ENCODE measurements at regions not wholly inside any gene's neighbourhood (a gene's known extent, or its start where the extent isn't known, plus 50 kb on each side); places are given as distances from the start of the nearest gene placed in this dataset.

DNA sequence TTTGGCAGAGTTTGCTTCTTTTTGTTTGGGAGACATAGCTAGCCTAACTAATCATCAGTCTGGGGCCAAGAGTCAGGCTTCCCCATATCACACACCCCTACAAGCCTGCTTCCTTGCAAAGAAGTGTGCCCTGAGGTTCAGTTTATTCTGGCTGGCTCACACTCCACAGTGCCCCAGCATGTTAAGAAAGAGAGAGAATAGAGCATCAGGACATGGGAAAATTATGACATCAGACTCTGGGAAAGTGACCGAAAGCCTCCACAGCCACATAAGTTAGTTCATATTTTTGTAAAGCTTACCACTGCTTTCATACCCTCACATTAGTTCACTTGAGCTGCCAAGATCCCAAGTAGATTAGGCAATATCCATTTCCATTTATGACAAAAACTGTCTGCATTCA lies 63.0 kb upstream of the CFAP161 start (continued):
- TF ChIP-seq, protein P1, sequence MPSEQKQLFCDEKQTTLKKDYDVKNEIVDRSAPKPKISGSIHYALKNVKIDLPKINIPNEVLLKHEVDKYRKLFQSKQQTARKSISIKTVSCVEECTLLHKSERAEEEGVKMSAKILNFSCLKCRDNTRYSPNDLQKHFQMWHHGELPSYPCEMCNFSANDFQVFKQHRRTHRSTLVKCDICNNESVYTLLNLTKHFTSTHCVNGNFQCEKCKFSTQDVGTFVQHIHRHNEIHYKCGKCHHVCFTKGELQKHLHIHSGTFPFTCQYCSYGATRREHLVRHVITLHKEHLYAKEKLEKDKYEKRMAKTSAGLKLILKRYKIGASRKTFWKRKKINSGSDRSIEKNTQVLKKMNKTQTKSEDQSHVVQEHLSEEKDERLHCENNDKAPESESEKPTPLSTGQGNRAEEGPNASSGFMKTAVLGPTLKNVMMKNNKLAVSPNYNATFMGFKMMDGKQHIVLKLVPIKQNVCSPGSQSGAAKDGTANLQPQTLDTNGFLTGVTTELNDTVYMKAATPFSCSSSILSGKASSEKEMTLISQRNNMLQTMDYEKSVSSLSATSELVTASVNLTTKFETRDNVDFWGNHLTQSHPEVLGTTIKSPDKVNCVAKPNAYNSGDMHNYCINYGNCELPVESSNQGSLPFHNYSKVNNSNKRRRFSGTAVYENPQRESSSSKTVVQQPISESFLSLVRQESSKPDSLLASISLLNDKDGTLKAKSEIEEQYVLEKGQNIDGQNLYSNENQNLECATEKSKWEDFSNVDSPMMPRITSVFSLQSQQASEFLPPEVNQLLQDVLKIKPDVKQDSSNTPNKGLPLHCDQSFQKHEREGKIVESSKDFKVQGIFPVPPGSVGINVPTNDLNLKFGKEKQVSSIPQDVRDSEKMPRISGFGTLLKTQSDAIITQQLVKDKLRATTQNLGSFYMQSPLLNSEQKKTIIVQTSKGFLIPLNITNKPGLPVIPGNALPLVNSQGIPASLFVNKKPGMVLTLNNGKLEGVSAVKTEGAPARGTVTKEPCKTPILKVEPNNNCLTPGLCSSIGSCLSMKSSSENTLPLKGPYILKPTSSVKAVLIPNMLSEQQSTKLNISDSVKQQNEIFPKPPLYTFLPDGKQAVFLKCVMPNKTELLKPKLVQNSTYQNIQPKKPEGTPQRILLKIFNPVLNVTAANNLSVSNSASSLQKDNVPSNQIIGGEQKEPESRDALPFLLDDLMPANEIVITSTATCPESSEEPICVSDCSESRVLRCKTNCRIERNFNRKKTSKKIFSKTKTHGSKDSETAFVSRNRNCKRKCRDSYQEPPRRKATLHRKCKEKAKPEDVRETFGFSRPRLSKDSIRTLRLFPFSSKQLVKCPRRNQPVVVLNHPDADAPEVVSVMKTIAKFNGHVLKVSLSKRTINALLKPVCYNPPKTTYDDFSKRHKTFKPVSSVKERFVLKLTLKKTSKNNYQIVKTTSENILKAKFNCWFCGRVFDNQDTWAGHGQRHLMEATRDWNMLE (tag by site-specific recombination; conservative IDR thresholded peaks at IDR 0.05; ENCODE audit: low read depth), result no peak
- TF ChIP-seq, protein P2, sequence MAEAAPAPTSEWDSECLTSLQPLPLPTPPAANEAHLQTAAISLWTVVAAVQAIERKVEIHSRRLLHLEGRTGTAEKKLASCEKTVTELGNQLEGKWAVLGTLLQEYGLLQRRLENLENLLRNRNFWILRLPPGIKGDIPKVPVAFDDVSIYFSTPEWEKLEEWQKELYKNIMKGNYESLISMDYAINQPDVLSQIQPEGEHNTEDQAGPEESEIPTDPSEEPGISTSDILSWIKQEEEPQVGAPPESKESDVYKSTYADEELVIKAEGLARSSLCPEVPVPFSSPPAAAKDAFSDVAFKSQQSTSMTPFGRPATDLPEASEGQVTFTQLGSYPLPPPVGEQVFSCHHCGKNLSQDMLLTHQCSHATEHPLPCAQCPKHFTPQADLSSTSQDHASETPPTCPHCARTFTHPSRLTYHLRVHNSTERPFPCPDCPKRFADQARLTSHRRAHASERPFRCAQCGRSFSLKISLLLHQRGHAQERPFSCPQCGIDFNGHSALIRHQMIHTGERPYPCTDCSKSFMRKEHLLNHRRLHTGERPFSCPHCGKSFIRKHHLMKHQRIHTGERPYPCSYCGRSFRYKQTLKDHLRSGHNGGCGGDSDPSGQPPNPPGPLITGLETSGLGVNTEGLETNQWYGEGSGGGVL (tag by site-specific recombination; IDR thresholded peaks at IDR 0.05), result no peak

DNA sequence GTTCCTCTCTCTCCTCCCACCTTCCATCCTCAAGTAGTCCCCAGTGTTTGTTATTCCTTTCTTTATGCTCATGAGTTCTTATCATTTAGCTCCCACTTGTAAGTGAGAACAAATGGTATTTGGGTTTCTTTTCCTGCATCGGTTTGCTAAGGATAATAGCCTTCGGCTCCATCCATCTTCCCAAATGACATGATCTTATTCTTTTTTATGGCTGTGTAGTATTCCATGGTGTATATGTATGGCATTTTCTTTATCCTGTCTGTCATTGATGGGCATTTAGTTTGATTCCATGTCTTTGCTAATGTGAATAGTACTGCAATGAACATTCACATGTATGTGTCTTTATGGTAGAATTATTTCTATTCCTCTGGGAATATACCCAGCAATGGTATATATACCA lies 62.4 kb upstream of the CFAP161 start:
- TF ChIP-seq, protein P3, sequence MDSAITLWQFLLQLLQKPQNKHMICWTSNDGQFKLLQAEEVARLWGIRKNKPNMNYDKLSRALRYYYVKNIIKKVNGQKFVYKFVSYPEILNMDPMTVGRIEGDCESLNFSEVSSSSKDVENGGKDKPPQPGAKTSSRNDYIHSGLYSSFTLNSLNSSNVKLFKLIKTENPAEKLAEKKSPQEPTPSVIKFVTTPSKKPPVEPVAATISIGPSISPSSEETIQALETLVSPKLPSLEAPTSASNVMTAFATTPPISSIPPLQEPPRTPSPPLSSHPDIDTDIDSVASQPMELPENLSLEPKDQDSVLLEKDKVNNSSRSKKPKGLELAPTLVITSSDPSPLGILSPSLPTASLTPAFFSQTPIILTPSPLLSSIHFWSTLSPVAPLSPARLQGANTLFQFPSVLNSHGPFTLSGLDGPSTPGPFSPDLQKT (IDR thresholded peaks at IDR 0.05; ENCODE audit: borderline replicate concordance, low read depth, low read length), result no peak
- peak; percentile 52; the same call in 1 of the 2 replicates for TF ChIP-seq ZNF146 (tag by site-specific recombination; IDR thresholded peaks at IDR 0.05)
- Histone ChIP-seq H3K4me3 (ENCODE audit: low read depth, low read length) (no peak overlapping the region), H3K4me1 (ENCODE audit: control insufficient read depth, insufficient read depth, low read length) (no peaks in the 10 kb centered on the region), H3K27ac (ENCODE audit: extremely low read depth, low read depth, low read length) (no peak overlapping the region), H3K9me3 (ENCODE audit: control insufficient read depth, insufficient read depth, low read depth, low read length) (no peaks in the 10 kb centered on the region), H3K36me3 (ENCODE audit: control insufficient read depth in 2 of 2, insufficient read depth in 1 of 2, low read length in 2 of 2) (no peaks in the 10 kb centered on the region)
- POLR2A ChIA-PET, result no interaction called here
- CTCF ChIA-PET, result interaction anchor here (0.6 kb wide), 1 partner anchor 618 kb away, joined by 3 read pairs; no protein-coding TSS in a partner anchor

- POLR2A ChIA-PET, result no interaction called here
- TF ChIP-seq ZNF221 (tag by site-specific recombination; IDR thresholded peaks at IDR 0.05; ENCODE audit: borderline replicate concordance) (no peak), ZBTB44 (tag by site-specific recombination; IDR thresholded peaks at IDR 0.05) (no peak), ZNF701 (tag by site-specific recombination; IDR thresholded peaks at IDR 0.05) (no peak), ZNF24 (tag by site-specific recombination; IDR thresholded peaks at IDR 0.05) (no peak), SP7 (tag by site-specific recombination; IDR thresholded peaks at IDR 0.05) (no peak), ZNF707 (tag by site-specific recombination; IDR thresholded peaks at IDR 0.05) (no peak), FEZF1 (tag by site-specific recombination; IDR thresholded peaks at IDR 0.05) (no peak), ZNF747 (tag by site-specific recombination; IDR thresholded peaks at IDR 0.05) (no peak), ZNF621 (tag by site-specific recombination; IDR thresholded peaks at IDR 0.05) (no peak), KLF7 (tag by site-specific recombination; IDR thresholded peaks at IDR 0.05; ENCODE audit: borderline replicate concordance) (no peak), ZNF776 (tag by site-specific recombination; IDR thresholded peaks at IDR 0.05; ENCODE audit: borderline replicate concordance) (no peak), ZNF354C (tag by site-specific recombination; IDR thresholded peaks at IDR 0.05; ENCODE audit: borderline replicate concordance, low read depth) (no peak), ZNF280C (tag by site-specific recombination; IDR thresholded peaks at IDR 0.05) (no peak)
- CTCF ChIA-PET, result interaction anchor here (0.6 to 3.6 kb wide), 4 partner anchors 10 to 619 kb away, joined by 3 to 18 read pairs (median 4); no protein-coding TSS in a partner anchor
- Histone ChIP-seq H3K9me3 (ENCODE audit: control insufficient read depth, insufficient read depth, low read depth, low read length) (no peaks in the 10 kb centered on the region), H3K36me3 (ENCODE audit: control insufficient read depth in 2 of 2, insufficient read depth in 1 of 2, low read length in 2 of 2) (no peaks in the 10 kb centered on the region), H3K27ac (ENCODE audit: extremely low read depth, low read depth, low read length) (no peak overlapping the region), H3K4me3 (ENCODE audit: low read depth, low read length) (no peak overlapping the region), H3K4me1 (ENCODE audit: control insufficient read depth, insufficient read depth, low read length) (no peaks in the 10 kb centered on the region)
These were observed 61.5 kb upstream of the CFAP161 start for GRCh38 chr15:81072551-81072950.

All from HEK293 (cell line).